Gastrocnemius medialis (tissue), 4 donors: ENCODE measurements at regions not wholly inside any gene's neighbourhood (a gene's known extent, or its start where the extent isn't known, plus 50 kb on each side); places are given as distances from the start of the nearest gene placed in this dataset.

Experiments
- CTCF ChIP-seq, 5 experiments: fragments of 450-650 bp in 3 of 5; fragments of 200-600 bp in 2 of 5; sonication (generic) in 2 of 5; IDR thresholded peaks in 4 of 5; conservative IDR thresholded peaks in 1 of 5; 1 replicate in 4 of 5; 2 replicates in 1 of 5; pipeline ENCODE4 v1.5.1; 2016 to 2019; ENCODE audit warnings: antibody characterized with exemption in 5 of 5, mild to moderate bottlenecking in 3 of 5, moderate library complexity in 3 of 5
- POLR2A ChIP-seq, 2 donors: fragments of 450-650 bp; IDR thresholded peaks; one replicate each; pipeline ENCODE4 v1.6.1; 2017; ENCODE audit warnings: antibody characterized with exemption in 2 of 2, mild to moderate bottlenecking in 2 of 2, moderate library complexity in 2 of 2

GRCh38 chr9:115988701-115989100 is 164.9 kb upstream of the PAPPA start:
- no peak for TF ChIP-seq CTCF (IDR thresholded peaks at IDR 0.05 in 4 of 5, conservative IDR thresholded peaks at IDR 0.05 in 1 of 5)
- no peak for TF ChIP-seq POLR2A (IDR thresholded peaks at IDR 0.05)
